Panc1 (cell line): ENCODE measurements at regions not wholly inside any gene's neighbourhood (a gene's known extent, or its start where the extent isn't known, plus 50 kb on each side); places are given as distances from the start of the nearest gene placed in this dataset.

Source experiments
- POLR2AphosphoS5 ChIP-seq: IDR thresholded peaks from 2 replicates; pipeline ENCODE4 v1.6.1; 2012; ENCODE audit warnings: mild to moderate bottlenecking, low read depth, low read length, moderate library complexity
- TCF7L2 ChIP-seq: IDR thresholded peaks from 2 replicates; pipeline ENCODE4 v1.6.1; 2011; ENCODE audit warnings: mild to moderate bottlenecking, low read depth, low read length, inconsistent platforms
- TF ChIP-seq, protein P1 (sequence below): fragments of 450-650 bp; IDR thresholded peaks from 2 replicates; pipeline ENCODE4 v1.5.1; 2017; ENCODE audit warnings: mild to moderate bottlenecking

DNA sequence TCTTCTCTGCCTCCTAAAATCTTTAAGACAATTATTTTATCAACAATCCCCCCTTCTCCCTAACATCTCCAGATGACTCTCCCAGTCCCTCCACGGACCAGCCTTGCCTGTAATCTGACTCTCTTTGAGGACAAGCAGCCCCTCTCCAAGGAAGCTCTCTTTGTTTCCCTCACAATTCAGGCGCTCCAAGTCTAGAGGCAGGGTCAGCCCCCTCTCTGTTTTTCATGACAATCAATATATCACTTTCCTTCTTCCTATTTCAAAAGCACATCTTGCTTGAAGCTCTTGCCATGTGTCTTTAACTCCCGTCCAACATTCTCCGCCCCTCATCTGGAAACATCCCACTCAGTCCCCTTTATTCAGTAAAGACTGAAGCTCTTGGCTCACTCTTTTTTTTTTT, 393.4 kb upstream of the SULF2 start:
- TF ChIP-seq, protein P1, sequence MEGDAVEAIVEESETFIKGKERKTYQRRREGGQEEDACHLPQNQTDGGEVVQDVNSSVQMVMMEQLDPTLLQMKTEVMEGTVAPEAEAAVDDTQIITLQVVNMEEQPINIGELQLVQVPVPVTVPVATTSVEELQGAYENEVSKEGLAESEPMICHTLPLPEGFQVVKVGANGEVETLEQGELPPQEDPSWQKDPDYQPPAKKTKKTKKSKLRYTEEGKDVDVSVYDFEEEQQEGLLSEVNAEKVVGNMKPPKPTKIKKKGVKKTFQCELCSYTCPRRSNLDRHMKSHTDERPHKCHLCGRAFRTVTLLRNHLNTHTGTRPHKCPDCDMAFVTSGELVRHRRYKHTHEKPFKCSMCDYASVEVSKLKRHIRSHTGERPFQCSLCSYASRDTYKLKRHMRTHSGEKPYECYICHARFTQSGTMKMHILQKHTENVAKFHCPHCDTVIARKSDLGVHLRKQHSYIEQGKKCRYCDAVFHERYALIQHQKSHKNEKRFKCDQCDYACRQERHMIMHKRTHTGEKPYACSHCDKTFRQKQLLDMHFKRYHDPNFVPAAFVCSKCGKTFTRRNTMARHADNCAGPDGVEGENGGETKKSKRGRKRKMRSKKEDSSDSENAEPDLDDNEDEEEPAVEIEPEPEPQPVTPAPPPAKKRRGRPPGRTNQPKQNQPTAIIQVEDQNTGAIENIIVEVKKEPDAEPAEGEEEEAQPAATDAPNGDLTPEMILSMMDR: no peak
- TF ChIP-seq POLR2AphosphoS5: no peak
- TF ChIP-seq TCF7L2: no peak
